Adrenal gland (tissue), 9 donors: ENCODE measurements at regions not wholly inside any gene's neighbourhood (a gene's known extent, or its start where the extent isn't known, plus 50 kb on each side); places are given as distances from the start of the nearest gene placed in this dataset.
"Not testable (repeated sequence)": the region's sequence is repeated elsewhere in the genome, so short reads cannot be mapped to it uniquely, and the experiment has no call there.

Experiments
- DNase-seq, 7 donors: peaks; one replicate each; pipeline ENCODE4 v3.0.0-alpha.2; 2019 to 2020
- H3K27ac ChIP-seq, 5 donors: fragments of 200-600 bp; sonication (generic) in 4 of 5; 1 replicate in 3 of 5; 2 replicates in 2 of 5; pipeline versions ENCODE4 v1.5.1 to v1.8.0; 2016 to 2020; ENCODE audit warnings: mild to moderate bottlenecking in 1 of 5
- H3K27me3 ChIP-seq: fragments of 200-600 bp; 2 replicates; pipeline ENCODE4 v1.8.0; 2021
- H3K36me3 ChIP-seq, 2 donors: fragments of 200-600 bp; replicated peaks in 1 of 2; 1 replicate in 1 of 2; 2 replicates in 1 of 2; pipeline versions ENCODE4 v1.5.1 to v1.8.0; 2018 to 2022
- H3K4me1 ChIP-seq, 2 donors: fragments of 200-600 bp; replicated peaks in 1 of 2; 1 replicate in 1 of 2; 2 replicates in 1 of 2; pipeline versions ENCODE4 v1.5.1 to v1.8.0; 2018 to 2021
- H3K4me3 ChIP-seq, 4 donors: fragments of 200-600 bp; sonication (generic) in 3 of 4; one replicate each; pipeline ENCODE4 v1.5.1; 2016 to 2018
- H3K9me3 ChIP-seq, 3 donors: fragments of 200-600 bp; sonication (generic) in 1 of 3; replicated peaks in 1 of 3; 1 replicate in 2 of 3; 2 replicates in 1 of 3; pipeline versions ENCODE4 v1.5.1 to v1.8.0; 2016 to 2021
- CTCF ChIP-seq, 6 experiments: fragments of 450-650 bp in 4 of 6; fragments of 200-600 bp in 2 of 6; sonication (generic) in 1 of 6; IDR thresholded peaks; 1 replicate in 5 of 6; 2 replicates in 1 of 6; pipeline versions ENCODE4 v1.5.1 to v1.8.0; 2016 to 2021; ENCODE audit warnings: antibody characterized with exemption in 6 of 6, mild to moderate bottlenecking in 2 of 6, moderate library complexity in 1 of 6
- POLR2A ChIP-seq, 2 donors: fragments of 450-650 bp; IDR thresholded peaks; one replicate each; pipeline ENCODE4 v1.6.1; 2017; ENCODE audit warnings: antibody characterized with exemption in 2 of 2, mild to moderate bottlenecking in 2 of 2, moderate library complexity in 1 of 2
- WGBS, 4 donors: extraction: QIAGEN DNeasy Blood & Tissue Kit in 2 of 4; methylation state at CpG; one replicate each; pipeline versions ENCODE4 v1.1.5 to v1.1.7; 2013 to 2017; 5-methylcytosine and 5-hydroxymethylcytosine counted together
- intact Hi-C, 2 donors: fragments of 100-400 bp; cut with DNase I; formaldehyde crosslinking; loops; one replicate each; pipeline versions ENCODE4 v1.14.1 to v1.15.0; 2022 to 2023
- donor health status: healthy with polysubstance abuse.
- donor health status: Bipolar disorder and iron deficiency.
- donor health status: DM: yes; HTN: yes; CAD: no.
- donor health status: DM: no; HTN: no; CAD: no.
- donor health status: DM: no; HTN: no; CAD: no.

GRCh38 chr13:67519356-67519755 lies 289.2 kb upstream of the PCDH9 start:
- Histone ChIP-seq H3K4me1 (no peaks in the 10 kb centered on the region), H3K36me3 (no peaks in the 10 kb centered on the region), H3K27me3 (no peaks in the 10 kb centered on the region), H3K27ac (no peak overlapping the region), H3K9me3 (no peaks in the 10 kb centered on the region), H3K4me3 (no peak overlapping the region)
- 72 to 77% (median 74%) methylated on average over 1 of the region's 1 CpG for WGBS, 4 donors
- intact Hi-C loops: no loop called here
- no peak for DNase-seq
- TF ChIP-seq POLR2A (IDR thresholded peaks at IDR 0.05) (no peak), CTCF (IDR thresholded peaks at IDR 0.05) (no peak)

- H3K36me3 ChIP-seq: no peaks in the 10 kb centered on the region
- H3K9me3 ChIP-seq: no peaks in the 10 kb centered on the region
- no peak overlapping the region for H3K27ac ChIP-seq
- TF ChIP-seq POLR2A (IDR thresholded peaks at IDR 0.05) (no peak), CTCF (IDR thresholded peaks at IDR 0.05) (no peak)
- DNase-seq: no peak
- H3K27me3 ChIP-seq: no peaks in the 10 kb centered on the region
- H3K4me3 ChIP-seq: no peak overlapping the region
- 72 to 91% (median 78%) methylated on average over 1 of the region's 1 CpG for WGBS, 4 donors
- intact Hi-C loops: no loop called here
- no peaks in the 10 kb centered on the region for H3K4me1 ChIP-seq
Measured at GRCh38 chr13:67518785-67519184, 288.6 kb upstream of the PCDH9 start.

- 51 to 73% (median 62%) methylated on average over 1 of the region's 1 CpG for WGBS, 4 donors
- Histone ChIP-seq H3K4me1 (no peaks in the 10 kb centered on the region), H3K27me3 (no peaks in the 10 kb centered on the region), H3K27ac (no peak overlapping the region), H3K36me3 (no peaks in the 10 kb centered on the region), H3K4me3 (no peak overlapping the region), H3K9me3 (no peaks in the 10 kb centered on the region)
- TF ChIP-seq POLR2A (IDR thresholded peaks at IDR 0.05) (no peak), CTCF (IDR thresholded peaks at IDR 0.05) (no peak)
- intact Hi-C loops: no loop called here
- no peak for DNase-seq
Measured at GRCh38 chr13:67515895-67516294, 285.8 kb upstream of the PCDH9 start.

GRCh38 chr13:67509018-67509417 lies 278.9 kb upstream of the PCDH9 start:
- intact Hi-C loops: no loop called here
- WGBS, 4 donors: 89 to 96% (median 91%) methylated on average over 5 of the region's 5 CpGs
- TF ChIP-seq POLR2A (IDR thresholded peaks at IDR 0.05): no peak
- no peak for TF ChIP-seq CTCF (IDR thresholded peaks at IDR 0.05)
- DNase-seq: no peak
- no peak overlapping the region for H3K27ac ChIP-seq
- no peak overlapping the region for H3K4me3 ChIP-seq
- no peaks in the 10 kb centered on the region for H3K27me3 ChIP-seq
- H3K9me3 ChIP-seq: no peaks in the 10 kb centered on the region
- H3K4me1 ChIP-seq: no peaks in the 10 kb centered on the region
- H3K36me3 ChIP-seq: no peaks in the 10 kb centered on the region

GRCh38 chr13:67508275-67508674 lies 278.1 kb upstream of the PCDH9 start:
- H3K4me3 ChIP-seq, H3K36me3 ChIP-seq, H3K9me3 ChIP-seq, H3K27me3 ChIP-seq, intact Hi-C loops, H3K4me1 ChIP-seq, DNase-seq, H3K27ac ChIP-seq: not testable (repeated sequence)
- 74 to 91% (median 82%) methylated on average over 1 of the region's 1 CpG for WGBS, 4 donors
